Neural cell (in vitro differentiated cells): ENCODE measurements at regions not wholly inside any gene's neighbourhood (a gene's known extent, or its start where the extent isn't known, plus 50 kb on each side); places are given as distances from the start of the nearest gene placed in this dataset.

Experiments used
- POLR2AphosphoS5 ChIP-seq: IDR thresholded peaks from 2 replicates; pipeline ENCODE4 v1.6.1; 2012
- TF ChIP-seq, protein P1 (sequence below): fragments of 450-650 bp; IDR thresholded peaks from 2 replicates; pipeline ENCODE4 v1.5.1; 2014; ENCODE audit warnings: antibody characterized with exemption, mild to moderate bottlenecking, moderate library complexity; ENCODE audit not compliant: poor library complexity, severe bottlenecking

DNA sequence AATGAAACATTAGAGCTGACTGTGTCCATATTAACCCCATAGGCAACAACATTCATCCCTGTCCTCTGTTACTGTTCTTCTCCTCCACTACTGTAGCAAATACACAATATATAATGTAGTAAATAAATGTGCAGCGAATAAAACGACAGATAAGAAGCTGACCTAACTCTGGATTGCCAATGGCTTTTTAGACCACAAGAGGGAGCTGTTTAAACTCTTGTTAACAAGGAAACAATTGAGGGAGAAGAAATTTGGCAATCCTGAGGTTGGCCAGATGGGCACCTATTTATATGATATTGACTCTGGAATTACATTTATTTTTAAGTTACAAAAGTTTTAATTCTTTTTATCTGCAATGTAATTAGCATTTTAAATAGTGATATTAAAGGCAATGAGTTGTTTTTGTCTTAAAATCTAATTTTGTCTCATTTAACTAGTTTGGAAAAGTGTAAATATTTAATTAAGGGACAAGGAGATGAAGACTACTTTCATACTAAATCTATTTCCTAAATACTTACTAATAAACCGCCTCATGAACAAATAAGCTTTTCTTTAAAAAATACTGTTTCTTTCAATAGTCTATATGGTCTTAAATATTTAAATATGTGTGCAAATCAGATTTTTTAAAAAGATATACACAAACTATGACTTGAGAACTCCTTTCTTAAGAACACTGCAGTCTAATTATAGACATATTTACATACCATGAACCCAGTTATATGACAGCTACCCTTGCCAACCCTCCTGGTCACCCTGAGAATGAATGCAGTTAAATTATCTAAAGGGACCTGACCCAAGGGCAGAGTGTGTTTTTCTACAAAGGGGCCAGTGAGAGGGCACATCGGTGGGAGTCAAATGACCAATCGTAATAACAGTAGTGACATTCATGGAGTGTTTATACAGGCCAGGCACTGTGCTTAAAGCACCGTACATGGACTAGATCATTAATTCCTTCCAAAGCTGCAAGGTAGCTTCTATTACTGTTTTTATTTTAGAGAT, 52.9 kb upstream of the HPF1 start:
- no peak for TF ChIP-seq POLR2AphosphoS5
- TF ChIP-seq, protein P1, sequence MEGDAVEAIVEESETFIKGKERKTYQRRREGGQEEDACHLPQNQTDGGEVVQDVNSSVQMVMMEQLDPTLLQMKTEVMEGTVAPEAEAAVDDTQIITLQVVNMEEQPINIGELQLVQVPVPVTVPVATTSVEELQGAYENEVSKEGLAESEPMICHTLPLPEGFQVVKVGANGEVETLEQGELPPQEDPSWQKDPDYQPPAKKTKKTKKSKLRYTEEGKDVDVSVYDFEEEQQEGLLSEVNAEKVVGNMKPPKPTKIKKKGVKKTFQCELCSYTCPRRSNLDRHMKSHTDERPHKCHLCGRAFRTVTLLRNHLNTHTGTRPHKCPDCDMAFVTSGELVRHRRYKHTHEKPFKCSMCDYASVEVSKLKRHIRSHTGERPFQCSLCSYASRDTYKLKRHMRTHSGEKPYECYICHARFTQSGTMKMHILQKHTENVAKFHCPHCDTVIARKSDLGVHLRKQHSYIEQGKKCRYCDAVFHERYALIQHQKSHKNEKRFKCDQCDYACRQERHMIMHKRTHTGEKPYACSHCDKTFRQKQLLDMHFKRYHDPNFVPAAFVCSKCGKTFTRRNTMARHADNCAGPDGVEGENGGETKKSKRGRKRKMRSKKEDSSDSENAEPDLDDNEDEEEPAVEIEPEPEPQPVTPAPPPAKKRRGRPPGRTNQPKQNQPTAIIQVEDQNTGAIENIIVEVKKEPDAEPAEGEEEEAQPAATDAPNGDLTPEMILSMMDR, result peak; percentile 83
